Panc1 (cell line): ENCODE measurements at regions not wholly inside any gene's neighbourhood (a gene's known extent, or its start where the extent isn't known, plus 50 kb on each side); places are given as distances from the start of the nearest gene placed in this dataset.

ENCODE experiments used
- ATAC-seq: fragments of 200-7000 bp; cut with Tn5 transposase; 2 replicates; pipeline ENCODE4 v1.9.1; 2020; ENCODE audit warnings: mild to moderate bottlenecking, moderate library complexity
- BruUV-seq: library from RNA; stranded (reverse); fragments of 400-500 nt; replicated peaks from 2 replicates; lab custom pipeline; 2021; lab: Mats Ljungman, UMichigan
- CTCF ChIA-PET: fragments of 300-600 bp; sonication (Branson Sonifier 250); formaldehyde crosslinking; loops from one replicate; lab custom pipeline; 2022; ENCODE audit warnings: antibody characterized with exemption; lab: Charles Lee
- POLR2A ChIA-PET: fragments of 300-600 bp; sonication (Branson Sonifier 250); formaldehyde crosslinking; loops from one replicate; lab custom pipeline; 2022; ENCODE audit warnings: antibody characterized with exemption; lab: Charles Lee
- DNase-seq: peaks from one replicate; pipeline ENCODE4 v3.0.0-alpha.2; 2010; ENCODE audit warnings: low read depth, low spot score
- H3K27ac ChIP-seq: 2 replicates; pipeline ENCODE4 v1.5.1; 2011; ENCODE audit warnings: mild to moderate bottlenecking, low read length, inconsistent platforms
- H3K27me3 ChIP-seq: fragments of 200-500 bp; sonication (Bioruptor generic); 2 replicates; pipeline ENCODE4 v1.6.0; 2014; ENCODE audit warnings: low read length, inconsistent platforms; ENCODE audit not compliant: control insufficient read depth, insufficient read depth
- H3K36me3 ChIP-seq: fragments of 200-500 bp; sonication (Bioruptor generic); 2 replicates; pipeline ENCODE4 v1.5.1; 2014; ENCODE audit warnings: inconsistent platforms, mild to moderate bottlenecking, low read length, moderate library complexity; ENCODE audit not compliant: control insufficient read depth, insufficient read depth
- H3K4me1 ChIP-seq: 2 replicates; pipeline ENCODE4 v1.5.1; 2011; ENCODE audit warnings: inconsistent platforms, mild to moderate bottlenecking, low read length, moderate library complexity; ENCODE audit not compliant: control insufficient read depth, insufficient read depth
- H3K4me3 ChIP-seq, 2 experiments: 2 replicates each; pipeline ENCODE4 v1.5.1; 2011 to 2012; ENCODE audit warnings: low read depth in 2 of 2, low read length in 2 of 2, mild to moderate bottlenecking in 2 of 2, inconsistent platforms in 1 of 2, moderate library complexity in 1 of 2
- H3K9me3 ChIP-seq: fragments of 200-500 bp; sonication (Bioruptor generic); 2 replicates; pipeline ENCODE4 v1.5.1; 2014; ENCODE audit warnings: low read depth, mild to moderate bottlenecking, inconsistent platforms, low read length, moderate library complexity; ENCODE audit not compliant: control insufficient read depth, insufficient read depth
- CTCF ChIP-seq: fragments of 450-650 bp; IDR thresholded peaks from 2 replicates; pipeline ENCODE4 v1.5.1; 2017; ENCODE audit warnings: mild to moderate bottlenecking
- POLR2AphosphoS5 ChIP-seq: IDR thresholded peaks from 2 replicates; pipeline ENCODE4 v1.6.1; 2012; ENCODE audit warnings: mild to moderate bottlenecking, low read depth, low read length, moderate library complexity
- REST ChIP-seq, 2 experiments: IDR thresholded peaks; 2 replicates each; pipeline ENCODE4 v1.6.1; 2011 to 2012; ENCODE audit warnings: low read depth in 2 of 2, control low read depth in 1 of 2, low read length in 1 of 2, mild to moderate bottlenecking in 1 of 2, moderate library complexity in 1 of 2; ENCODE audit not compliant: insufficient read depth in 1 of 2
- SIN3A ChIP-seq: IDR thresholded peaks from 2 replicates; pipeline ENCODE4 v1.6.1; 2012; ENCODE audit warnings: low read depth, mild to moderate bottlenecking, low read length, moderate library complexity, borderline replicate concordance; ENCODE audit not compliant: insufficient read depth
- TCF7L2 ChIP-seq: IDR thresholded peaks from 2 replicates; pipeline ENCODE4 v1.6.1; 2011; ENCODE audit warnings: mild to moderate bottlenecking, low read depth, low read length, inconsistent platforms
- in situ Hi-C: cut with HindIII; loops from 2 replicates; pipeline ENCODE4 v1.10.0; 2016; ENCODE audit warnings: low sequenced_read_pairs, low pct_unique_long_range_greater_than_20kb
- intact Hi-C: fragments of 100-400 bp; cut with micrococcal nuclease; formaldehyde crosslinking; loops from one replicate; pipeline ENCODE4 v1.10.0; 2022; ENCODE audit not compliant: unreplicated experiment

GRCh38 chr5:2658447-2658846 is 93.0 kb downstream of the IRX2 start:
- peaks cover 2% of the 10 kb centered on the region; the same call in 1 of the 2 replicates for H3K27me3 ChIP-seq
- in situ Hi-C loops = no loop called here
- TF ChIP-seq TCF7L2 = no peak
- TF ChIP-seq POLR2AphosphoS5 = no peak
- no peak for TF ChIP-seq SIN3A
- no peak for TF ChIP-seq REST (IDR thresholded peaks at IDR 0.05; ENCODE audit: insufficient read depth in 1 of 2, low read depth in 2 of 2, low read length in 1 of 2)
- TF ChIP-seq CTCF = no peak
- no peak overlapping the region for H3K4me3 ChIP-seq
- DNase-seq (no peak), ATAC-seq (no peak)
- H3K9me3 ChIP-seq = no peaks in the 10 kb centered on the region
- no peaks in the 10 kb centered on the region for H3K36me3 ChIP-seq
- no peak overlapping the region for H3K27ac ChIP-seq
- intact Hi-C loops = no loop called here
- ChIA-PET POLR2A (no interaction called here), CTCF (no interaction called here)
- H3K4me1 ChIP-seq = no peaks in the 10 kb centered on the region
- no TSS peak for BruUV-seq

- no peak for DNase-seq
- TF ChIP-seq POLR2AphosphoS5 (no peak), TCF7L2 (no peak), CTCF (no peak), REST (IDR thresholded peaks at IDR 0.05; ENCODE audit: insufficient read depth in 1 of 2, low read depth in 2 of 2, low read length in 1 of 2) (no peak), SIN3A (no peak)
- H3K4me3 ChIP-seq = no peak overlapping the region
- intact Hi-C loops (no loop called here), in situ Hi-C loops (no loop called here)
- no peaks in the 10 kb centered on the region for H3K9me3 ChIP-seq
- peaks cover 2% of the 10 kb centered on the region; the same call in 1 of the 2 replicates for H3K27me3 ChIP-seq
- BruUV-seq = no TSS peak
- no peaks in the 10 kb centered on the region for H3K4me1 ChIP-seq
- no peaks in the 10 kb centered on the region for H3K36me3 ChIP-seq
- ChIA-PET CTCF (no interaction called here), POLR2A (no interaction called here)
- no peak overlapping the region for H3K27ac ChIP-seq
- ATAC-seq = no peak
Measured at GRCh38 chr5:2657151-2657550, 94.3 kb downstream of the IRX2 start.
